Testis (tissue), 2 donors: ENCODE measurements at regions not wholly inside any gene's neighbourhood (a gene's known extent, or its start where the extent isn't known, plus 50 kb on each side); places are given as distances from the start of the nearest gene placed in this dataset.

Experiments
- DNase-seq: peaks from one replicate; pipeline ENCODE4 v3.0.0-alpha.2; 2019
- H3K27ac ChIP-seq, 2 donors: fragments of 200-600 bp; sonication (generic); one replicate each; pipeline ENCODE4 v1.5.1; 2019
- H3K27me3 ChIP-seq: fragments of 200-600 bp; sonication (generic); one replicate; pipeline ENCODE4 v1.5.1; 2019
- H3K36me3 ChIP-seq: fragments of 200-600 bp; sonication (generic); one replicate; pipeline ENCODE4 v1.5.1; 2017; ENCODE audit warnings: low read depth; ENCODE audit errors: missing control alignments
- H3K4me1 ChIP-seq: fragments of 200-600 bp; sonication (generic); one replicate; pipeline ENCODE4 v1.5.1; 2019
- H3K4me3 ChIP-seq, 2 donors: fragments of 200-600 bp; sonication (generic); one replicate each; pipeline ENCODE4 v1.5.1; 2017 to 2019
- H3K9me3 ChIP-seq: fragments of 200-600 bp; sonication (generic); one replicate; pipeline ENCODE4 v1.5.1; 2017
- CTCF ChIP-seq, 3 experiments: fragments of 450-650 bp in 2 of 3; fragments of 200-600 bp in 1 of 3; sonication (generic) in 1 of 3; IDR thresholded peaks; one replicate each; pipeline ENCODE4 v1.5.1; 2016 to 2019; ENCODE audit warnings: antibody characterized with exemption in 3 of 3, mild to moderate bottlenecking in 2 of 3, moderate library complexity in 1 of 3
- POLR2A ChIP-seq: fragments of 450-650 bp; IDR thresholded peaks from one replicate; pipeline ENCODE4 v1.6.1; 2017; ENCODE audit warnings: antibody characterized with exemption, mild to moderate bottlenecking, moderate library complexity
- WGBS, 2 donors: methylation state at CpG; one replicate each; pipeline ENCODE4 v1.1.5; 2018; 5-methylcytosine and 5-hydroxymethylcytosine counted together
- intact Hi-C: fragments of 100-400 bp; cut with DNase I; formaldehyde crosslinking; loops from one replicate; pipeline ENCODE4 v1.15.1; 2023; ENCODE audit warnings: low total_unique reads

DNA sequence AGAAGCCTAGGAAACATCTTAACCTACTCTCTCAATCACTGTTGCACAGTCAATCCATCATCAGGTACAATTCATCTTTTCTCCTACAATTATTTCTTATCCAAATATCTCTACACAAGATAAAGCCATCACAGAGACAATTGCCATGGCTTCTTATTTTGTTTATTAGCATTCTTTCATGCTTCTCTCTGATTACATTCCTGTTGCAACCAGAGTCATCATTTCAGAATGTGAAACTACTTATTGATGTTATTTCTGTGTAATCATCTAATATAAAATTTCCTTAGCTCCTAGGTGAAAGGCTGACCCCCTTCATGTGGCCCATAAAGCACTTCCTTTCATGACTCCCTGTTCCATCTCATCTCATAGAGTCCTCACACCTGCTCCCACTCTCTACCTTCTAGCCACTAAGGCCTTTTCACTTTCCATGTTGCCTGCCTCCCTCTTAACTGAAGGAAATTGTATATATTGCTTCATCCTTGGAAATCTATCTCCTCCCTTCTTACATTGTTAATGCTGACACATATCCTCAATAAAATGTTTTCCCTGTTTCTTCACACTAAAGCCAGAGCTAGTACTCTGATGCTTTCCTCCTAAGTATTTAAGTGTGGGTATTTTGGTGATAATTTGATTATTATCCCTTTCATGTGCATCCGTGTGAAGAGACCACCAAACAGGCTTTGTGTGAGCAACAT lies 829.9 kb downstream of the FAT4 start:
- no peak for DNase-seq
- Histone ChIP-seq H3K4me3 (no peak overlapping the region), H3K36me3 (no peaks in the 10 kb centered on the region), H3K27me3 (no peaks in the 10 kb centered on the region), H3K27ac (no peak overlapping the region), H3K4me1 (no peaks in the 10 kb centered on the region), H3K9me3 (no peaks in the 10 kb centered on the region)
- WGBS, 2 donors: 90 to 92% methylated on average over 1 of the region's 1 CpG
- no peak for TF ChIP-seq CTCF (IDR thresholded peaks at IDR 0.05)
- TF ChIP-seq POLR2A: no peak
- intact Hi-C loops: no loop called here

- Histone ChIP-seq H3K9me3 (no peaks in the 10 kb centered on the region), H3K27ac (no peak overlapping the region), H3K36me3 (no peaks in the 10 kb centered on the region), H3K4me1 (no peaks in the 10 kb centered on the region), H3K4me3 (no peak overlapping the region), H3K27me3 (no peaks in the 10 kb centered on the region)
- WGBS, 2 donors: 63 to 95% methylated on average over 1 of the region's 1 CpG
- no peak for TF ChIP-seq POLR2A
- no peak for TF ChIP-seq CTCF (IDR thresholded peaks at IDR 0.05)
- DNase-seq: no peak
- intact Hi-C loops: no loop called here
Measured at GRCh38 chr4:126168484-126168883, 853.7 kb downstream of the FAT4 start.

GRCh38 chr4:126172126-126172525 lies 857.4 kb downstream of the FAT4 start:
- Histone ChIP-seq H3K27me3 (no peaks in the 10 kb centered on the region), H3K4me3 (no peak overlapping the region), H3K36me3 (no peaks in the 10 kb centered on the region), H3K27ac (no peak overlapping the region), H3K9me3 (no peaks in the 10 kb centered on the region), H3K4me1 (no peaks in the 10 kb centered on the region)
- no peak for DNase-seq
- no peak for TF ChIP-seq CTCF (IDR thresholded peaks at IDR 0.05)
- no peak for TF ChIP-seq POLR2A
- intact Hi-C loops: no loop called here
- WGBS, 2 donors: 80 to 83% methylated on average over 1 of the region's 1 CpG

- Histone ChIP-seq H3K4me3 (no peak overlapping the region), H3K27me3 (no peaks in the 10 kb centered on the region), H3K4me1 (no peaks in the 10 kb centered on the region), H3K9me3 (no peaks in the 10 kb centered on the region), H3K27ac (no peak overlapping the region), H3K36me3 (no peaks in the 10 kb centered on the region)
- TF ChIP-seq POLR2A: no peak
- TF ChIP-seq CTCF (IDR thresholded peaks at IDR 0.05): no peak
- DNase-seq: no peak
- WGBS, 2 donors: 93 to 97% methylated on average over 2 of the region's 2 CpGs
- intact Hi-C loops: no loop called here
Measured at GRCh38 chr4:126174627-126175026, 859.9 kb downstream of the FAT4 start.

DNA sequence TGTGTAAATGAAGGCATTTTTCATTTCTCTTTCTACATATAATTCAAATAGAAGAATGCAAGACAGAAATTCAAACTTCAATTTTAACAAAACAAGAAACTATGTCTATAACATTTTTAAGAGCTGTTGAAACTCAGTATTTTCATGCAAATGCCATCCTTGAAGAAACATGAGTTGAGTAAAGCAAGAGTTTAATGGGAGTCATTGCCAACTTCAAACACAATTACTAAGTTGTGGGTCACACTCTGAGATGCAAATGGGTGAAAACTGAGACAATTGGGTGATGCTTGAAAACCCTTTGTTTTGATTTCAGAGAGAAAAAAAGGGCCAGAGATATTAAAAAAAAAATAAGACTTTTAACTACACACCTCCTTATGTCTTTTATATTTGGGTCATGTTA lies 865.9 kb downstream of the FAT4 start:
- Histone ChIP-seq H3K4me3 (no peak overlapping the region), H3K4me1 (no peaks in the 10 kb centered on the region), H3K36me3 (no peaks in the 10 kb centered on the region), H3K9me3 (no peaks in the 10 kb centered on the region), H3K27me3 (no peaks in the 10 kb centered on the region), H3K27ac (no peak overlapping the region)
- DNase-seq: no peak
- intact Hi-C loops: no loop called here
- TF ChIP-seq POLR2A (no peak), CTCF (IDR thresholded peaks at IDR 0.05) (no peak)
